H1 (cell line): ENCODE measurements at regions not wholly inside any gene's neighbourhood (a gene's known extent, or its start where the extent isn't known, plus 50 kb on each side); places are given as distances from the start of the nearest gene placed in this dataset.

ENCODE experiments used
- BRCA1 ChIP-seq: IDR thresholded peaks from 2 replicates; pipeline ENCODE4 v1.6.1; 2012; ENCODE audit warnings: low read depth, low read length, improper control_type of control experiment
- CTCF ChIP-seq, 3 experiments: IDR thresholded peaks; 1 replicate in 2 of 3; 2 replicates in 1 of 3; pipeline versions ENCODE4 v1.5.1 to v1.6.1; 2011; ENCODE audit warnings: low read length in 3 of 3, mild to moderate bottlenecking in 3 of 3, inconsistent platforms in 2 of 3, low read depth in 1 of 3, moderate library complexity in 1 of 3; ENCODE audit not compliant: insufficient read depth in 1 of 3; ENCODE audit errors: control extremely low read depth in 1 of 3
- SP1 ChIP-seq: IDR thresholded peaks from 2 replicates; pipeline ENCODE4 v1.6.1; 2011; ENCODE audit warnings: low read depth, low read length
- TAF1 ChIP-seq: IDR thresholded peaks from 2 replicates; pipeline ENCODE4 v1.6.1; 2011; ENCODE audit warnings: mild to moderate bottlenecking, low read depth, low read length

GRCh38 chrY:16981776-16982175, 898.2 kb downstream of the CDY2B start (continued):
- TF ChIP-seq BRCA1 (no peak), SP1 (no peak), CTCF (IDR thresholded peaks at IDR 0.05; ENCODE audit: control extremely low read depth in 1 of 3, insufficient read depth in 1 of 3, low read depth in 1 of 3, low read length in 3 of 3) (no peak), TAF1 (no peak)
